Panc1 (cell line): ENCODE measurements at regions not wholly inside any gene's neighbourhood (a gene's known extent, or its start where the extent isn't known, plus 50 kb on each side); places are given as distances from the start of the nearest gene placed in this dataset.
"Not testable (repeated sequence)": the region's sequence is repeated elsewhere in the genome, so short reads cannot be mapped to it uniquely, and the experiment has no call there.

Experiments used
- ATAC-seq: fragments of 200-7000 bp; cut with Tn5 transposase; 2 replicates; pipeline ENCODE4 v1.9.1; 2020; ENCODE audit warnings: mild to moderate bottlenecking, moderate library complexity
- BruUV-seq: library from RNA; stranded (reverse); fragments of 400-500 nt; replicated peaks from 2 replicates; lab custom pipeline; 2021; lab: Mats Ljungman, UMichigan
- CTCF ChIA-PET: fragments of 300-600 bp; sonication (Branson Sonifier 250); formaldehyde crosslinking; loops from one replicate; lab custom pipeline; 2022; ENCODE audit warnings: antibody characterized with exemption; lab: Charles Lee
- POLR2A ChIA-PET: fragments of 300-600 bp; sonication (Branson Sonifier 250); formaldehyde crosslinking; loops from one replicate; lab custom pipeline; 2022; ENCODE audit warnings: antibody characterized with exemption; lab: Charles Lee
- DNase-seq: peaks from one replicate; pipeline ENCODE4 v3.0.0-alpha.2; 2010; ENCODE audit warnings: low read depth, low spot score
- H3K27ac ChIP-seq: 2 replicates; pipeline ENCODE4 v1.5.1; 2011; ENCODE audit warnings: mild to moderate bottlenecking, low read length, inconsistent platforms
- H3K27me3 ChIP-seq: fragments of 200-500 bp; sonication (Bioruptor generic); 2 replicates; pipeline ENCODE4 v1.6.0; 2014; ENCODE audit warnings: low read length, inconsistent platforms; ENCODE audit not compliant: control insufficient read depth, insufficient read depth
- H3K36me3 ChIP-seq: fragments of 200-500 bp; sonication (Bioruptor generic); 2 replicates; pipeline ENCODE4 v1.5.1; 2014; ENCODE audit warnings: inconsistent platforms, mild to moderate bottlenecking, low read length, moderate library complexity; ENCODE audit not compliant: control insufficient read depth, insufficient read depth
- H3K4me1 ChIP-seq: 2 replicates; pipeline ENCODE4 v1.5.1; 2011; ENCODE audit warnings: inconsistent platforms, mild to moderate bottlenecking, low read length, moderate library complexity; ENCODE audit not compliant: control insufficient read depth, insufficient read depth
- H3K4me3 ChIP-seq, 2 experiments: 2 replicates each; pipeline ENCODE4 v1.5.1; 2011 to 2012; ENCODE audit warnings: low read depth in 2 of 2, low read length in 2 of 2, mild to moderate bottlenecking in 2 of 2, inconsistent platforms in 1 of 2, moderate library complexity in 1 of 2
- H3K9me3 ChIP-seq: fragments of 200-500 bp; sonication (Bioruptor generic); 2 replicates; pipeline ENCODE4 v1.5.1; 2014; ENCODE audit warnings: low read depth, mild to moderate bottlenecking, inconsistent platforms, low read length, moderate library complexity; ENCODE audit not compliant: control insufficient read depth, insufficient read depth
- CTCF ChIP-seq: fragments of 450-650 bp; IDR thresholded peaks from 2 replicates; pipeline ENCODE4 v1.5.1; 2017; ENCODE audit warnings: mild to moderate bottlenecking
- POLR2AphosphoS5 ChIP-seq: IDR thresholded peaks from 2 replicates; pipeline ENCODE4 v1.6.1; 2012; ENCODE audit warnings: mild to moderate bottlenecking, low read depth, low read length, moderate library complexity
- REST ChIP-seq, 2 experiments: IDR thresholded peaks; 2 replicates each; pipeline ENCODE4 v1.6.1; 2011 to 2012; ENCODE audit warnings: low read depth in 2 of 2, control low read depth in 1 of 2, low read length in 1 of 2, mild to moderate bottlenecking in 1 of 2, moderate library complexity in 1 of 2; ENCODE audit not compliant: insufficient read depth in 1 of 2
- SIN3A ChIP-seq: IDR thresholded peaks from 2 replicates; pipeline ENCODE4 v1.6.1; 2012; ENCODE audit warnings: low read depth, mild to moderate bottlenecking, low read length, moderate library complexity, borderline replicate concordance; ENCODE audit not compliant: insufficient read depth
- TCF7L2 ChIP-seq: IDR thresholded peaks from 2 replicates; pipeline ENCODE4 v1.6.1; 2011; ENCODE audit warnings: mild to moderate bottlenecking, low read depth, low read length, inconsistent platforms
- in situ Hi-C: cut with HindIII; loops from 2 replicates; pipeline ENCODE4 v1.10.0; 2016; ENCODE audit warnings: low sequenced_read_pairs, low pct_unique_long_range_greater_than_20kb
- intact Hi-C: fragments of 100-400 bp; cut with micrococcal nuclease; formaldehyde crosslinking; loops from one replicate; pipeline ENCODE4 v1.10.0; 2022; ENCODE audit not compliant: unreplicated experiment

- Histone ChIP-seq H3K9me3 (no peaks in the 10 kb centered on the region), H3K36me3 (no peaks in the 10 kb centered on the region), H3K27ac (no peak overlapping the region), H3K4me1 (no peaks in the 10 kb centered on the region; the same call in none of the 2 replicates), H3K4me3 (peak overlapping the region; percentile 52 to 72), H3K27me3 (no peaks in the 10 kb centered on the region)
- ChIA-PET CTCF (no interaction called here), POLR2A (no interaction called here)
- in situ Hi-C loops (no loop called here), intact Hi-C loops (no loop called here)
- TF ChIP-seq POLR2AphosphoS5: 0 out of 2 replicates have a peak, but pooled peaks have one; percentile 37
- peak; percentile 98; the same call in 1 of the 2 replicates for TF ChIP-seq SIN3A
- no peak for TF ChIP-seq TCF7L2
- DNase-seq: no peak
- no TSS peak for BruUV-seq
- ATAC-seq: peak; percentile 99
These were observed 219.1 kb downstream of the RTP5 start for GRCh38 chr2:242088471-242089212.

- H3K27ac ChIP-seq, H3K27me3 ChIP-seq, POLR2A ChIA-PET, H3K36me3 ChIP-seq, CTCF ChIA-PET, DNase-seq, H3K9me3 ChIP-seq, ATAC-seq, BruUV-seq, intact Hi-C loops, H3K4me1 ChIP-seq, in situ Hi-C loops: not testable (repeated sequence)
- peak overlapping the region; percentile 52 to 72 for H3K4me3 ChIP-seq
These were observed 219.7 kb downstream of the RTP5 start for GRCh38 chr2:242089213-242089549.

GRCh38 chr2:242097278-242097677, 227.7 kb downstream of the RTP5 start:
- ATAC-seq, H3K4me1 ChIP-seq, in situ Hi-C loops, DNase-seq, H3K36me3 ChIP-seq, BruUV-seq, POLR2A ChIA-PET, H3K9me3 ChIP-seq, CTCF ChIA-PET, H3K27ac ChIP-seq, H3K27me3 ChIP-seq, intact Hi-C loops, H3K4me3 ChIP-seq: not testable (repeated sequence)

- Histone ChIP-seq H3K4me3 (no peak overlapping the region), H3K27me3 (no peaks in the 10 kb centered on the region), H3K27ac (no peak overlapping the region), H3K36me3 (no peaks in the 10 kb centered on the region), H3K9me3 (no peaks in the 10 kb centered on the region), H3K4me1 (no peaks in the 10 kb centered on the region)
- intact Hi-C loops (no loop called here), in situ Hi-C loops (no loop called here)
- BruUV-seq: no TSS peak
- TF ChIP-seq TCF7L2: no peak
- no peak for TF ChIP-seq SIN3A
- TF ChIP-seq POLR2AphosphoS5: no peak
- no peak for TF ChIP-seq REST (IDR thresholded peaks at IDR 0.05; ENCODE audit: insufficient read depth in 1 of 2, low read depth in 2 of 2, low read length in 1 of 2)
- no peak for TF ChIP-seq CTCF
- ATAC-seq: no peak
- POLR2A ChIA-PET: no interaction called here
- CTCF ChIA-PET: no interaction called here
- no peak for DNase-seq
These were observed 228.5 kb downstream of the RTP5 start for GRCh38 chr2:242098034-242098433.
